C4-2B (cell line): ENCODE measurements at regions not wholly inside any gene's neighbourhood (a gene's known extent, or its start where the extent isn't known, plus 50 kb on each side); places are given as distances from the start of the nearest gene placed in this dataset.

Experiments
- H3K27ac ChIP-seq: fragments of 450-650 bp; 2 replicates; pipeline ENCODE4 v1.5.1; 2017
- ZFX ChIP-seq: fragments of 450-650 bp; IDR thresholded peaks from 2 replicates; pipeline ENCODE4 v1.6.1; 2017
- TF ChIP-seq, protein P1 (sequence below): fragments of 450-650 bp; conservative IDR thresholded peaks from 2 replicates; pipeline ENCODE4 v1.5.1; 2017; ENCODE audit warnings: mild to moderate bottlenecking

DNA sequence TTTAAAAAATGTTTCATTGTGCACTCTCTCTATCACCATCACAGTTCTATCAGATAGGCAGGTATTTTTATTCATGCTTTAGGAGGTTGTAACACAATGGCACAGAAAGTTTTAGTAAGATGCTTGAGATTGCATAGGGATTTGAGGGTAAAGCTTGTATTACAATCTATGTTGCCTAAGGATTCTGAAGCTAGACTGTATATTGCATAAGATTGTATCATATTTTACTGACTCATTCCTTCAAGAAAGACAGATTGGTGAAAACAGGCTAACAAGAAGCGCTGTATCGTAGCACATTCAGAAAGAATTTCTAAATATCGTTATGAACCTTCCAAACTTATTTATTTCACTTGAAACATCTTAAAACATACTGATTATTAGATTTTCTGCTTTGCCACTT is 577.7 kb downstream of the EBF1 start:
- H3K27ac ChIP-seq, result no peak overlapping the region
- TF ChIP-seq, protein P1, sequence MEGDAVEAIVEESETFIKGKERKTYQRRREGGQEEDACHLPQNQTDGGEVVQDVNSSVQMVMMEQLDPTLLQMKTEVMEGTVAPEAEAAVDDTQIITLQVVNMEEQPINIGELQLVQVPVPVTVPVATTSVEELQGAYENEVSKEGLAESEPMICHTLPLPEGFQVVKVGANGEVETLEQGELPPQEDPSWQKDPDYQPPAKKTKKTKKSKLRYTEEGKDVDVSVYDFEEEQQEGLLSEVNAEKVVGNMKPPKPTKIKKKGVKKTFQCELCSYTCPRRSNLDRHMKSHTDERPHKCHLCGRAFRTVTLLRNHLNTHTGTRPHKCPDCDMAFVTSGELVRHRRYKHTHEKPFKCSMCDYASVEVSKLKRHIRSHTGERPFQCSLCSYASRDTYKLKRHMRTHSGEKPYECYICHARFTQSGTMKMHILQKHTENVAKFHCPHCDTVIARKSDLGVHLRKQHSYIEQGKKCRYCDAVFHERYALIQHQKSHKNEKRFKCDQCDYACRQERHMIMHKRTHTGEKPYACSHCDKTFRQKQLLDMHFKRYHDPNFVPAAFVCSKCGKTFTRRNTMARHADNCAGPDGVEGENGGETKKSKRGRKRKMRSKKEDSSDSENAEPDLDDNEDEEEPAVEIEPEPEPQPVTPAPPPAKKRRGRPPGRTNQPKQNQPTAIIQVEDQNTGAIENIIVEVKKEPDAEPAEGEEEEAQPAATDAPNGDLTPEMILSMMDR, result no peak
- TF ChIP-seq ZFX, result no peak

GRCh38 chr5:158519433-158520021 is 580.2 kb downstream of the EBF1 start:
- H3K27ac ChIP-seq, result no peak overlapping the region

GRCh38 chr5:158516521-158516920 is 583.2 kb downstream of the EBF1 start:
- TF ChIP-seq ZFX, result no peak
- TF ChIP-seq, protein P1, result no peak
- H3K27ac ChIP-seq, result no peak overlapping the region

More at GRCh38 chr5:158519433-158520021, 580.2 kb downstream of the EBF1 start:
- no peak for TF ChIP-seq ZFX
- TF ChIP-seq, protein P1, result no peak

DNA sequence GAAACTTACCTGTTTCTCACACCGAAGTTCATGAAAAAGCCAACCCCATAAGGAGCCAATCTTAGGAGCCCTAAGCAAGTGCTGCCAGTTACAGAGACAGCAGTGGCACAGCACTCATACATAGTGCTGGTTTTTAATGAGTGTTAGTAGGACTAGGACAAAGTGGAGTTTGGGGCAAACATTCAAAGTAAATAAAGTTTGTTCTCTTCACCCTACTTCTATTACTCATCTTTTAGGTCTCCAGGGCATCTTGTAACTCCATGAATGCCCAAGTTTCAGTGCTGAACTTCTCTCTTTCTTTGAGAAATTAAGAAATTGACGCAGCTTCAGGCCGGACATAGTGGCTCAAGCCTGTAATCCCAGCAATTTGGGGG is 584.7 kb downstream of the EBF1 start:
- H3K27ac ChIP-seq, result no peak overlapping the region
- TF ChIP-seq ZFX, result no peak
- TF ChIP-seq, protein P1, result no peak

DNA sequence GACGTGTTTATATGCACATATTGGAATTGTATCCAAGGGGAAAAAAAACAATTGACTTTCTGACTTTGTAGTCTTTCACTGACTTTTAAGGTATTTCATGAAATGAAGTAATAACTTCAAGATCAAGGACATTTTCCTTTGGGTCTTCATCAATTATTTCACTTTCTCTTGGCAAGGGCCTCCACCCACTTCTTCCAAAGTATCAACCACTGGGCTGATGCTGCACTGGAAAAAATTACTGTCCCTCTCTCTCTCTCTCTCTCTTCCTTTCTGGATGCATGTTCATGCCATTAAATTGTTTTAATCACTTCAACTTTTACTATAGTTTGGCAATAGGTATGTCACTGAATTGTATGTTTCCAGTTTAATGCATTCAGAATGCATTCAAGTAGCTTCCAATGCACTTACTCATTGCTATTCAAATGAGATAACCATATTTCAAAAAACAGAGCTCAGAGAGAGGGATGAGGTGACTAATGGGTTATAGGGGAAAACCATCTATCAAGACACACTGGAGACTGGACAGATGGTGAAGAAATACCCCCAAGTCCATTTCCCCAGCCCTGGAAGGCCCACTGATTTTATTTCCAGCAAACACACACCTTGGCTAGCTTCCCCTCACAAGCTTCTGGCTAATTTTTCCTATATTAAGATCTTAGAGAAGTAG is 585.3 kb downstream of the EBF1 start:
- H3K27ac ChIP-seq, result no peak overlapping the region
- TF ChIP-seq, protein P1, result no peak
- TF ChIP-seq ZFX, result no peak

DNA sequence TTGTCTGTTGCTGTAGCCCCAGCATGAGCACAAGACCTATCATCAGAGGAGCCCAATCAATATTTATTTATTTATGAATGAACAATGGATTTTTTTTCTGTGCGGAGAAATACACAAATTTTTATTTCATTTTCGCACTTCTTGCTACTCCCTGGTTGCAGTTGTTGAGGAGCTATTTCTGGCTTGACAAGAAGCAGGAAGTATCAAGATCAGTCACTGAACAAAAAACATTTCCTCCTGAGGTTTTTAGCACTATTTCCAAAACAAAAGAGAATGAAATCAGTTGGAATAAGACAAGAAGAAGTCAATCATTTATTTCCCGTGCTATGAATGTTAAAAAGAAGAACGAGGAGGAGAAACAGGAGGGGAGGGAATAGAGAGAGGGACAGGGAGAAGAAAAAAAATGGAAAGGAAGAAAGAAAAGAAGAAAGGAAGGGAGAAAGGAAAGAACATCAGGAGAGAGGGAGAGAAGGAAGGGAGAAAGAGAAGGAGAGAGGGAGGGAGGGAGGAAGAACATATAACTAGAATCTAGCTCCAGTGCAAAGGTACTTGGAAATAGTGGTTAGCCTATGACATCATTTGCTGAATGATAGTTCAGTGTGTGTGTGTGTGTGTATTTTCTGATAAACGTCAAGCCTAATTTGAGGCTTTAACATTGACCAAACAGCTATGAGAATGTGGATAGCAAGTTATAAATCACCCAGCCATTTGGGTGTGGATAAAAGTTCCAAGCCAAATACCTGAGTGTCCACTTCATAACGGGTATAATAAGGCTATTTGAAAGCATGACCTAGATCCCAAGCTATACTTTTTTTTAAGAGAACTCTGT is 586.0 kb downstream of the EBF1 start:
- TF ChIP-seq ZFX, result no peak
- TF ChIP-seq, protein P1, result no peak
- no peak overlapping the region for H3K27ac ChIP-seq

- TF ChIP-seq ZFX, result no peak
- H3K27ac ChIP-seq, result no peak overlapping the region
Observed at GRCh38 chr5:158511454-158511853, 588.3 kb downstream of the EBF1 start.
